Right ventricle myocardium superior (tissue), 1 donor: ENCODE measurements at regions not wholly inside any gene's neighbourhood (a gene's known extent, or its start where the extent isn't known, plus 50 kb on each side); places are given as distances from the start of the nearest gene placed in this dataset.

Source experiments
- ATAC-seq: fragments of 200-7000 bp; cut with Tn5 transposase; one replicate; pipeline ENCODE4 v1.9.1; 2020; ENCODE audit warnings: mild to moderate bottlenecking; ENCODE audit not compliant: poor library complexity
- DNase-seq: peaks from one replicate; pipeline ENCODE4 v3.0.0-alpha.2; 2020
- intact Hi-C: fragments of 100-400 bp; cut with DNase I; formaldehyde crosslinking; loops from one replicate; pipeline ENCODE4 v1.11.2; 2022
- donor health status: DM: no; HTN: yes; CAD: no; lungs with severe emphysema.

GRCh38 chr4:189385579-189385978, 555.1 kb upstream of the FRG1 start:
- no peak for ATAC-seq
- intact Hi-C loops, result no loop called here
- no peak for DNase-seq

DNA sequence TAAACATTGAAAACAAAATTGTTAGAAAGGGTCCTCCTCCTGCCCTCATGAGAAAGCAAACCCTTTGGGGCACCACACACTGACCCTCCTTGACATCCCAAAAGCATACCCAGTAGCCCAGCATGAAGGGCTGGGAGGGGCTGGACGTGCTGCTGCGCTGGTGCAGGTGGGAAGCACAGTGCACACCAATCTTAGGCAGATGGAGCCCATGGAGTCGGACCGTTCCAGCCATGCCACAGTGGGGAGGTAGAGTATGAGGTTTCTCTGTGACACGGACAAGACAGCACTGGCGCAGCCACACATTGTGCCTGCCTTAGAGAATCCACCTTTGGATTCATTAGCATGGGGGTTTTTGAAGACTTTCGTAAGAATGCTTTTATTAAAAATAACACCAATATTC, 544.2 kb upstream of the FRG1 start:
- DNase-seq (no peak), ATAC-seq (no peak)
- intact Hi-C loops, result no loop called here

DNA sequence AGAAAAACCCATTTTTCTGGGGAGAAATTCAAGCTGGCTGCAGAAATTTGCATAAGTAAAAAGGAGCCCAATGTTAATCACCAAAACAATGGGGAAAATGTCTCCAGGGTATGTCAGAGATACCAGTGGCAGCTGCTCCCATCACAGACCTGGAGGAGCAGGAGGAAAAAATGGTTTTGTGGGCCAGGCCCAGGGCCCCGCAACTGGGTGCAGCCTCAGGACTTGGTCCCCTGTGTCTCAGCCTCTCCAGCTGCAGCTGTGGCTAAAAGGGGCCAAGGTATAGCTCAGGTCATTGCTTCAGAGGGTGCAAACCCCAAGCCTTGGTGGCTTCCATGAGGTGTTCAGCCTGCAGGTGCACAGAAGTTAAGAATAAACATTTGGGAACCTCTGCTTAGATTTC, 536.4 kb upstream of the FRG1 start:
- ATAC-seq (no peak), DNase-seq (no peak)
- intact Hi-C loops, result no loop called here

GRCh38 chr4:189409158-189409557, 531.5 kb upstream of the FRG1 start:
- intact Hi-C loops, result no loop called here
- no peak for ATAC-seq
- DNase-seq, result no peak

DNA sequence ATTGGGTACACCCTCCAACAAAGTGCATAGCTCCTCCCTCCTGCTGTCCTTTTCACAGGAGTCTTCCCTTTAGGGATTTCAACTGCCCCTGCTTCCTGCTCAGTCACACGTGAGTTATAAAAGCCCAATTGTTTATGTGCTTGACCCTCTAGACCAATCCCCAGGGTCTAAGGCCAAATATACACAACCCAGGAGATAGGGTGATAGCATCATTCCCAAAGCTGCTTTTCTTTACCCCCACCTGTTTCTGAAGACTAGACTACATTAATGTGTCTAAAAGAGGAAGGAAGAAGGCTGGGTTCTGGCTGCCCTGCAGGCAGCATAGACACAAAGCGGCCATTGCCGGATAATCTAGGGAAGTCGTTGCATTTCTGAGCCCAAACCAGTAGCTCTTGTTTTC, 526.7 kb upstream of the FRG1 start:
- no peak for DNase-seq
- intact Hi-C loops, result no loop called here
- ATAC-seq, result no peak

- intact Hi-C loops, result no loop called here
- ATAC-seq, result no peak
These were observed 520.1 kb upstream of the FRG1 start for GRCh38 chr4:189420572-189420971.

DNA sequence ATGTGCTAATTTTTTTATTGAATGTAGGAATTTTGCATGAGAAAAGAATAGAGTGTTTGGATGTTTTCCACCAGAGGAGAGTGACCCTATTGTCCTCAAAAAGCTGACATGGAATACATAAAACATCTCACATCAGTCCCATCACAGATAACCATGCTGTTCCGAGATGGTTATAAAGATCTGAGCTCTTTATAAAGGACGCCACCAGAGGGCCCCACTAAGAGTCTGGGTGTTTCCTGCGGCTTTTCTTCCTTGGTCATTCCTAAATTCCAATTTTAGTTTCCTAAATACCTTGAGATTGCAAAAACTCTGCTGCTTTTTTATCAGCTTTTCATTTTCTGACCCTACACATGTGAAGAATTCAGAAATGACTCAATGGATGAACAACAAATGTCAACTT, 504.5 kb upstream of the FRG1 start:
- ATAC-seq (no peak), DNase-seq (no peak)
- intact Hi-C loops, result no loop called here

More at GRCh38 chr4:189420572-189420971, 520.1 kb upstream of the FRG1 start:
- DNase-seq, result no peak

- no peak for DNase-seq
- ATAC-seq, result no peak
- intact Hi-C loops, result no loop called here
These were observed 500.0 kb upstream of the FRG1 start for GRCh38 chr4:189440716-189441115.

- ATAC-seq, result no peak
- DNase-seq, result no peak
- intact Hi-C loops, result no loop called here
These were observed 497.3 kb upstream of the FRG1 start for GRCh38 chr4:189443341-189443740.

GRCh38 chr4:189445613-189446012, 495.1 kb upstream of the FRG1 start:
- intact Hi-C loops, result no loop called here
- DNase-seq (no peak), ATAC-seq (no peak)

DNA sequence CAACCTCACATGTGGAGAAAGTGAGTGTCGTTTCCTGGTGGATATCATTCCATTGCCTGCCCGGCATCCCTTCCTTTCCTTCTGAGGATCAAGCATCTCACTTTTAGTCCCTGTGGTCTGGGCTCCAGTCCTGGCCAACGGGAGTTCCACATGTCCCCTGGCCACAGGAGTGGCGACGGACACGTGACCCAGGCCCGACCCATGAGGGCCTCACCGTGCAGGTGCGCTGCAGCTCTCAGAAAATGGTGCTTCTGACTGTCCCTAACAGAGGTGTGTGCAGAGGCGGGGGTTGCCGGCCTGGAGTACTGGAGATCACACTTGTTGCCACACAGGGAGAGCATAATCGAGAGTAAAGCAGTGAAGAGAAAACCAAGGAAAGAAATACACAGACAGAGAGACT, 476.9 kb upstream of the FRG1 start:
- intact Hi-C loops, result no loop called here
- DNase-seq (no peak), ATAC-seq (no peak)

DNA sequence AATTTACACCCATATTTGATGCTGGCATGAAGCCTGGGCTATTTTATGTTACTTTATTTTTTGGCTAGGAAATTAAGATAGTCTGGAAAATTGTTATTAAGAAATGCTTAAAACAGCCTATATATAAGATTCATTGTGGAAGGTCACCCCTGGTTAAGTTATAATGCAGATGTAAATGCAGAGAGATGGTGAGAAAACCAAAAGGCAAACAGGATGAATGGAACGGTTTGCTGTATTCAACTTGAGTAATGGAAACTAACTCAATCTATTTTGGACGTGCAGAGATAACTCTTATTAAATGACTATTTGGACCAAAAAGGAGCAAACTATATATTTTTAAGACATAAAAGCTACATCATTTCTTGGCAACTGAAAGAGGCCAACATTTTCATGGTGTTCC, 446.3 kb upstream of the FRG1 start:
- ATAC-seq (no peak), DNase-seq (no peak)
- intact Hi-C loops, result no loop called here

DNA sequence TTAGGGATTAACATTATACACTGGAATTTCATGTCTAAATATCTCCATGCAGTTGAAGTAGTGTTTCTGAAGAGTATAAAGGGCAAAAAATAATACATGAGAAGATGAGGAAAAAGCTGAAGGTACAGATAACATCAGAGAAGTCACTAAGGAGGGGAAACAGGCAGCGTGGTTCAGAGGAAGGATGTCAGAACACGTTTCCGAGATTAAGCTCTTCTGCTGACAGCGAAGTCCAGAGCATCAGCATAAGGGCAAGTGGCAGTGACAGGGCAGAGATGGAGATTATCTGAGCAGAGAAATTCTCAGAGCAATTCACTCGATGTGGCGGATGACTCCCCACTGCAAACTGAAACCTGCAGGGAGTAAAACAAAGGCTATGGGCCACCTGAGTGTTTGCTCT, 443.2 kb upstream of the FRG1 start:
- intact Hi-C loops, result no loop called here
- no peak for DNase-seq
- no peak for ATAC-seq

GRCh38 chr4:189497996-189498395, 442.7 kb upstream of the FRG1 start:
- no peak for ATAC-seq
- DNase-seq, result no peak
- intact Hi-C loops, result no loop called here

- no peak for ATAC-seq
- intact Hi-C loops, result no loop called here
These were observed 442.2 kb upstream of the FRG1 start for GRCh38 chr4:189498457-189498856.

GRCh38 chr4:189499696-189500095, 441.0 kb upstream of the FRG1 start:
- intact Hi-C loops, result no loop called here
- no peak for ATAC-seq
- no peak for DNase-seq

More at GRCh38 chr4:189498457-189498856, 442.2 kb upstream of the FRG1 start:
- DNase-seq, result no peak

DNA sequence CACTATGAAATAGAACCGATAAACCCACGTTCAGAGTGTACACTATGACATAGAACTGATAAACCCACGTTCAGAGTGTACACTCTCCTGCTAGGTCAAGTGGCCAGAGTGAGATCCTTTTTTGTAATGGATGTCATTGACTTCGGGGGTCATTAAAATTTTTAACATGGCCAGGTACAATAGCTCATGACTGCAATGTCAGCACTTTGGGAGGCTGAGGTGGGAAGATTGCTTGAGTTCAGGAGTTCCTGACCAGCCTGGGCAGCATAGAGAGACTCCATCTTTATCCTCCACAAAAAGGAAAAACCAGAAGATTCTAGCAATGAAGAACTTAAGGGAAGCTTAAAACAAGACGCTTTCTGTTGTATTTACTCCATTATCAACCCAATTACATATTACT, 439.7 kb upstream of the FRG1 start:
- ATAC-seq (no peak), DNase-seq (no peak)
- intact Hi-C loops, result no loop called here

DNA sequence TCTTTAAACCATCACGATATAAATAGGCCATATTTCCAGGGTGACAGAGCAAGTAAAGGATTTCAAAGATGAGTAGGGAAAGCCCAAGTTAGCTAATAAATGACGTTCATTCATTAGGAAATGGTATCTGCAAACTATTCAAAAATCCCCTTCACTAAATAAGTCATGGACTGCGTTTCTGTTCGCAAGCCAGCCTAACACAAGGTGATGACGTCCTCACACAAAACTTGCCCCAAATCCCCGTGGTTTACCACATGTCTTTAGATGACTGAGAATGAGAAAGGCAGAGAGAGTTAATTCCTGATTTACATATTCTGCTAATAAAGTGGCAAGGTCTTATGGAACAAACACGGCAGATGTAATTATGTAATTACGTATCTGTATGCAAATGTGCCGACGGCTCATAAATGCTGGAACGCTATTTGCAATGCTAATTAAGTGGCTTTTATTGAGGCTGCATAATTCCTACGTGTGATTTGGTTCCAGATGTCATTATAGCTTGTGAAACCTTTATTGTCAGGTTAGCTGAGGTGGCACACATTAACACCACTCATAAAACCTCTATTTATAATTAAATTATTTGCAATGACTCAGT, 437.7 kb upstream of the FRG1 start:
- DNase-seq (no peak), ATAC-seq (no peak)
- intact Hi-C loops, result no loop called here

DNA sequence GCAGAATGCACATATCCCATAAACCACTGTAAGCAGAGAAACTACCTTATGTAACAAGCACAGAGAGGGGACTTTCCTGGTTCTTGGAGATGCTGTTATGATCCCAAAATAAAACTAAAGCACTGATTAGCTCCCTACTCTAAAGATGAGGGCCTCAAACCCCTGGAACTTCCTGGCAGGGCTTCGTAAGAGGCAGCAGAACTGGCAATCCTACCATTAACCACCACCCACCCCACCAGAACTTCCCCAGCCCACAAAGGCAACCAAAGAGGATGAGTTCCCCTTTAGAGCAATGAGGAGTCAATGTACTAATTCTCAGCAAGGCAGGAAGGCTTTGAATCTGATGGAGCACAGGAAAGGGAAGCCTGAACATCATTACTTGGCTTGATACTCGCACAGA, 436.5 kb upstream of the FRG1 start:
- intact Hi-C loops, result no loop called here
- DNase-seq (no peak), ATAC-seq (no peak)

DNA sequence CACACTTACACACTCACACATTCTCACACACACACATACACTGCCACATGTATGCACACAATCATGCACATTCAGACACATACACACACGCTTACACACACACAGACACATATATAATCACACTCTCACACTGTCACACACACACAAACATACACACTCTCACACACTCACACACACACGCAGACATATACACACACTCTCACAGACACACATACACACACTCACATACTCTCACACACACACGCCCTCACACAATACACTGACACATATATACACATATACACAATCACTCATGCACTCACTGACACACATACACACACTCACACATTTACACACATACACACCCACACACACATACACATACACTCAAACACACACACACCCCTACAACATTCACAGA, 435.3 kb upstream of the FRG1 start:
- DNase-seq, result no peak
- intact Hi-C loops, result no loop called here
- no peak for ATAC-seq

- no peak for DNase-seq
- no peak for ATAC-seq
- intact Hi-C loops, result no loop called here
These were observed 434.6 kb upstream of the FRG1 start for GRCh38 chr4:189506080-189506479.
